Thoracic aorta (tissue), 2 donors: ENCODE measurements at regions not wholly inside any gene's neighbourhood (a gene's known extent, or its start where the extent isn't known, plus 50 kb on each side); places are given as distances from the start of the nearest gene placed in this dataset.

Experiments
- ATAC-seq: fragments of 150-250 bp; one replicate; pipeline ENCODE4 v1.8.0; 2017; ENCODE audit warnings: low read depth; ENCODE audit not compliant: insufficient number of reproducible peaks, low FRiP score
- DNase-seq: peaks from one replicate; pipeline ENCODE4 v3.0.0-alpha.2; 2020; ENCODE audit warnings: low spot score
- H3K27ac ChIP-seq, 2 donors: fragments of 200-600 bp; sonication (generic); 1 replicate in 1 of 2; 2 replicates in 1 of 2; pipeline ENCODE4 v1.5.1; 2016; ENCODE audit warnings: mild to moderate bottlenecking in 2 of 2, moderate library complexity in 2 of 2
- H3K27me3 ChIP-seq: fragments of 200-600 bp; sonication (generic); replicated peaks from 2 replicates; pipeline ENCODE4 v1.6.0; 2016; ENCODE audit warnings: mild to moderate bottlenecking; ENCODE audit not compliant: insufficient read depth
- H3K36me3 ChIP-seq: fragments of 200-600 bp; sonication (generic); one replicate; pipeline ENCODE4 v1.5.1; 2016
- H3K4me1 ChIP-seq, 2 donors: fragments of 200-600 bp; sonication (generic); 1 replicate in 1 of 2; 2 replicates in 1 of 2; pipeline versions ENCODE4 v1.5.1 to v1.6.0; 2016; ENCODE audit warnings: low read depth in 2 of 2, mild to moderate bottlenecking in 1 of 2; ENCODE audit not compliant: control insufficient read depth in 1 of 2
- H3K4me3 ChIP-seq: fragments of 200-600 bp; sonication (generic); 2 replicates; pipeline ENCODE4 v1.5.1; 2016; ENCODE audit warnings: mild to moderate bottlenecking
- H3K9me3 ChIP-seq: fragments of 200-600 bp; sonication (generic); 2 replicates; pipeline ENCODE4 v1.5.1; 2016
- TF ChIP-seq, protein P1 (sequence below): fragments of 200-600 bp; sonication (generic); IDR thresholded peaks from one replicate; pipeline ENCODE4 v1.5.1; 2019; ENCODE audit warnings: antibody characterized with exemption

- Histone ChIP-seq H3K36me3 (no peaks in the 10 kb centered on the region), H3K27ac (no peak overlapping the region), H3K9me3 (no peaks in the 10 kb centered on the region), H3K4me3 (no peak overlapping the region), H3K27me3 (no peaks in the 10 kb centered on the region), H3K4me1 (no peaks in the 10 kb centered on the region)
- TF ChIP-seq, protein P1, sequence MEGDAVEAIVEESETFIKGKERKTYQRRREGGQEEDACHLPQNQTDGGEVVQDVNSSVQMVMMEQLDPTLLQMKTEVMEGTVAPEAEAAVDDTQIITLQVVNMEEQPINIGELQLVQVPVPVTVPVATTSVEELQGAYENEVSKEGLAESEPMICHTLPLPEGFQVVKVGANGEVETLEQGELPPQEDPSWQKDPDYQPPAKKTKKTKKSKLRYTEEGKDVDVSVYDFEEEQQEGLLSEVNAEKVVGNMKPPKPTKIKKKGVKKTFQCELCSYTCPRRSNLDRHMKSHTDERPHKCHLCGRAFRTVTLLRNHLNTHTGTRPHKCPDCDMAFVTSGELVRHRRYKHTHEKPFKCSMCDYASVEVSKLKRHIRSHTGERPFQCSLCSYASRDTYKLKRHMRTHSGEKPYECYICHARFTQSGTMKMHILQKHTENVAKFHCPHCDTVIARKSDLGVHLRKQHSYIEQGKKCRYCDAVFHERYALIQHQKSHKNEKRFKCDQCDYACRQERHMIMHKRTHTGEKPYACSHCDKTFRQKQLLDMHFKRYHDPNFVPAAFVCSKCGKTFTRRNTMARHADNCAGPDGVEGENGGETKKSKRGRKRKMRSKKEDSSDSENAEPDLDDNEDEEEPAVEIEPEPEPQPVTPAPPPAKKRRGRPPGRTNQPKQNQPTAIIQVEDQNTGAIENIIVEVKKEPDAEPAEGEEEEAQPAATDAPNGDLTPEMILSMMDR, result no peak
- no peak for ATAC-seq
- no peak for DNase-seq
These were observed 135.6 kb upstream of the SUCLG2 start for GRCh38 chr3:67790043-67790442.

- no peak for DNase-seq
- H3K9me3 ChIP-seq, result no peaks in the 10 kb centered on the region
- TF ChIP-seq, protein P1, result no peak
- ATAC-seq, result no peak
- H3K4me1 ChIP-seq, result no peaks in the 10 kb centered on the region
- H3K27ac ChIP-seq, result no peak overlapping the region
- no peaks in the 10 kb centered on the region for H3K27me3 ChIP-seq
- H3K4me3 ChIP-seq, result no peak overlapping the region
- H3K36me3 ChIP-seq, result no peaks in the 10 kb centered on the region
These were observed 134.0 kb upstream of the SUCLG2 start for GRCh38 chr3:67788396-67788795.

DNA sequence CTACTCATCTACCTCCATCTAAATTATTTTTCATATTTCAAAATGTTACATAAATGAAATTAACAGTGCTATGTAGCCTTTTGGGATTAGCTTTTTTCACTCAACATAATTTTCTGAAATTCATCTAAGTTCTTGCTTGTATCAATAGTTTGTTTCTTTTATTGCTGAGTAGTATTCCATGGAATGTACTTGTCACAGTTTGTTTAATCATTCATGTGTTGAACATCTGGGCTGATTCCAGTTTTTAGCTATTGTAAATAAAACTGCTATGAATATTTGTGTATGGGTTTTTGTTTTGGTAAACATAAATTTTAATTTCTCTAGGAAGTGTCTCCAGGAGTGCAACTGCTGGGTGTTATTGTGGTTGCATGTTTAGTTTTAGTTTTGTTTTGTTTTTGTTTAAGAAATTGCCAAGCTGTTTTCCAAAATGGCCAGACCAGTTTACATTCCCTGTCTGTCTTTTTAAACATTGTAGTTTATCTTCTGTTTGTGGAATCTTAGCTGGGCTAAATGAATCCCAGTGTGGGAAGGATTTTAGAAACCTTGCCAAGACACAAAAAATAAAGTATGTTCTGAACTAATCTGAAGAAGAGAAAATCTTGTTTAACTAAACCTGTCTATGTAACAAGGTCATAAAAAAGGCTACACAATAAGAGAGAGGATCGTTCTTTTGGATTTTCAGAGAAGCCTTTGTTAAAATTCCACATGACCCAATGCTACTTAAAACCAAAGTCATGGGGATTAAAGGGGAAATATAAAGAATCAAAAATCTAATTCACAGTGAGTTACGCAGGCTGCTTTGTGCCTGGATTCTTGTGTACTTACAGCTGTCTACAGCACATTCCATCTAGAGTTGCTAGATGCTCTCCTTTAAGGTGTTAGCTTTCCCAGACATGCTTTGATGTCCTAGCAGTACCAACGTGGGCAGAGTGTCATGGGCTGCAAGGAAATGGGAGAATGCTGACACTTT, 129.2 kb upstream of the SUCLG2 start:
- Histone ChIP-seq H3K4me3 (no peak overlapping the region), H3K27me3 (no peaks in the 10 kb centered on the region), H3K27ac (no peak overlapping the region), H3K4me1 (no peaks in the 10 kb centered on the region), H3K36me3 (no peaks in the 10 kb centered on the region), H3K9me3 (peaks cover 4% of the 10 kb centered on the region)
- no peak for ATAC-seq
- DNase-seq, result no peak
- TF ChIP-seq, protein P1, result no peak

DNA sequence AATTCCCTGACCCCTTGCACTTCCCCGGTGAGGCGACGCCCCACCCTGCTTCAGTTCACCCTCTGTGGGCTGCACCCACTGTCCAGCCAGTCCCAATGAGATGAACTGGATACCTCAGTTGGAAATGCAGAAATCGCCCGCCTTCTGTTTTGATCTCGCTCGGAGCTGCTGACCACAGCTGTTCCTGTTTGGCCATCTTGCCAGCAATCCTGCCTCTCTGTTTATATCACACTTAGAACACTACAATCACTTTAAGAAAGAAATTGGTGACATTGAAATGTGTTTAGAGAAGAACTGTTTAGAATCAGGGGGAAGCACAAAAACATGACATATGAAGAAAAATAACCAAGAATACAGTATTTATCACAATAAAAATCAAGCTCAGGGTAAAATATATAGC, 127.5 kb upstream of the SUCLG2 start:
- no peaks in the 10 kb centered on the region for H3K4me1 ChIP-seq
- ATAC-seq, result no peak
- TF ChIP-seq, protein P1, result no peak

GRCh38 chr3:67781218-67781617, 126.8 kb upstream of the SUCLG2 start:
- H3K4me3 ChIP-seq, result no peak overlapping the region
- H3K27me3 ChIP-seq, result no peaks in the 10 kb centered on the region
- no peaks in the 10 kb centered on the region for H3K4me1 ChIP-seq
- no peak for DNase-seq
- peaks cover 4% of the 10 kb centered on the region for H3K9me3 ChIP-seq
- ATAC-seq, result no peak
- H3K27ac ChIP-seq, result no peak overlapping the region
- H3K36me3 ChIP-seq, result no peaks in the 10 kb centered on the region
- TF ChIP-seq, protein P1, result no peak

More for the DNA sequence above, 127.5 kb upstream of the SUCLG2 start:
- Histone ChIP-seq H3K9me3 (peaks cover 4% of the 10 kb centered on the region), H3K27ac (no peak overlapping the region), H3K36me3 (no peaks in the 10 kb centered on the region), H3K4me3 (no peak overlapping the region), H3K27me3 (no peaks in the 10 kb centered on the region)
- no peak for DNase-seq
